NOMO-1 treated with DMSO at 0.1 percent for 48 hours (cell line): ENCODE measurements at regions not wholly inside any gene's neighbourhood (a gene's known extent, or its start where the extent isn't known, plus 50 kb on each side); places are given as distances from the start of the nearest gene placed in this dataset.

Experiments
- DNase-seq: peaks from one replicate; lab custom pipeline; 2025; ENCODE audit not compliant: unreplicated experiment; lab: John Stamatoyannopoulos, UW

DNA sequence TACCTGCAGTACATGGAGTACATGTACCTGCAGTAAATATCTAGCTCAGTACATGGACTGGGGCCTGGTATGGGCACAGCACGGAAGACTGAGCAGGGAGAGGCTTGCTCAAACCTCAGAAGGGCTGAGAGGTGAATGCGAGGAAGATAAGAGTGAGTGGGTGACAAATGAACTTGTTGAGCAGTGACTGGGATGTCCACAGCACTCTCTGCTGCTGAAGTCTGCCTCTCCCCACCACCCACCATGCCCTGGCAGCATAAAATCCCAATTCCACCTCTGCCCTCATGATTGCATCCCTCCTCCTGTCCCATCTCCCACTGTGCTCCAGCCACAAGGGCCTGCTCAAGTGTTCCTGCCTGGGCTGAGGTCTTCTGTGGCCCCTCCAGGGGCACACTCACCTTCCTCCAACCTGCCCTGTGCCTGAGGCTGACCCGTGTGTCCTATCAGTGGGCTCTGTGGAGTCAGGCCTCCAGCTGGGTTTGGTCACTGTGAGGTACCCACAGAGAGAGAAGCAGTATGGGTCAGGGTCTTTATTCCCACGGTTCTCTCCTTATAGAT, 114.2 kb downstream of the FOXD2 start:
- no peak for DNase-seq

DNA sequence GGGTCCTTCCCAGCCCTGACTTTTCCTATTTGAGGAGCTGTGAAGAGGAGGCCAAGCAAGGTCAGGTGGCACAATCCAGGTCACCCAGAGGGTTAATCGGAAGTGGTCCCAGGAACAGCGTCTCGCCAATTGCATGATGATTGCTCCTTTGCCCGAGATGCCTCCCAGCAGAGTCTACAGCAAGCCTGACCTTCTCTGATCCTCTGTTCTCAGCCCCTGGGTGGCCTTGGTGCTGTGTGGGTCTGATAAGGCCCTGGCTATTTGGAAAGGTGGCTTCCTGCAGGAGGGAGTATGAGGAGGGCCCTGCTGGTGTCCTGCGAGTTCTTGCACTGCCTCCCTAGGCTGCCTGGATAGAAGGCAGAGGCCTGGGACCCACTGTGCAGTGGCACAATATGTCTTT, 116.2 kb downstream of the FOXD2 start:
- no peak for DNase-seq

DNA sequence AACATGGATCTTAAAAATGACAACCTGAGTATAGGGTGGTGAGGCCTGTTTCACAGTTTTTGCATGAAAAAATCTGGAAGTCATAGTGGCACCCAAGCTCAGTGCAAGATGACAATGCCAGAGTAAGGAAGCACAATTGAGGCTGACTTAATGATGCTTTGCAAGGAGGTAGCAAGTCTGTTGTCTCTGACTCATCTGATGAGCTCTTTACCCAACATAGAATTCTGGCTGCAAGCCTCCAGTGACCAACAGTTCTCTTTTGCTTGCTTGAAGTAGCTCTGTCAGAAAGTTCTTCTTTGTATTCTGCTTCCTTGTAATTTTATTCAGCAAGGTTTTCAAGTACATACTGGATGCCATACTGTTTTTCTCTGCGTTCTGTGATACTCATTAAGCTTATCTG, 117.1 kb downstream of the FOXD2 start:
- DNase-seq: no peak

DNA sequence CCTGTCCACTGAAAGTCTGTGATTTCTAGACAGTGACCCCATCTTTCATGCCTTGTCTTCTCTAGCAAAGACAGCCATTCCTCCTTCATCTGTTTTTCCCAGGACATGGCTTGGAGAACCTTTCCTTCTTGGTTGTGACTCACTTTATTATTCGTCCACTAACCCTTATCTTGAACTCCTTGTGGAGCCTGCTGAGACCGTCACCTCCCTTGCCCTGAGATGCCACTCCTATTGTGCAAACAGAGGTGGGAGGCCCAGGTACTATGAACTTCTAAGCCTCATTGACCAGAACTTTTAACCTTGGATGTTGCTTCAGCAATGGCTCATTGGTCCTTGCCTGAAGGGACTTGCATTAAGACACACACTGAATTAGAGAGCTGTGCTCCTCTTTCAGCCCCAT, 117.5 kb downstream of the FOXD2 start:
- no peak for DNase-seq

DNA sequence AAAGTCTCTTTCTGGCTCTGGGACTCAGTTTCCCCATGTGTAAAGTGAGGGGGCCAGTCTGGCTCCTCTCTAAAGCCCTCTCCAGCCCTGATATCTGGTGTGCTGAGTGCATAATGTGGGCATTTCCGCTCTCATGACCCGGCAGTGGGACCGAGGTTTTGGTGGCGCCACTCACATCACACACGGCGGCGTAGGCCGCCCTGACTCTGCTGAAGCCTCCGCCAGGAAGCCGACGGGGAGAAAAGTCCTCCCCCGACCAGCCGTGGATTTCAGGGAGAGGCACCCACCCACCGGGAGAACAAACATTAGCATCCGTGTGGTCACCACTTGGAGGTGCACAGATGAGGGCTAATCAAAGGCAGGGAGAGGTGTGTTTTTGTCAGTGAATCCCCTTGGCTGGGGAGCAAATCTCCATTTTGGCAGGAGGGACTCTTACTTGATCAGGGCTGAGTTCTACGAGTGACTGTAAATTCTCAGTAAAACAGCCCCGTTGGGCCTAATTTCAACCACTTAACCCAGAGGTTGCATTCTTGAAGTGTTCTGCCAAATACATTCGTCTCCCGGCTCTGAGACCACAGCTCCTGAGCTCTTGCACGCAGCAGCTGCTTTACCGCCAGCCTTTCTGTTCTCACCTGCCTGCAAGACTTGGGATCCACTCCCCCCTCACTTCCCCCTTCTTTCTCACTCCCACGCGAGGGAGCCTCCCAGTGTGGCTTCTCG, 118.2 kb downstream of the FOXD2 start:
- DNase-seq: no peak

DNA sequence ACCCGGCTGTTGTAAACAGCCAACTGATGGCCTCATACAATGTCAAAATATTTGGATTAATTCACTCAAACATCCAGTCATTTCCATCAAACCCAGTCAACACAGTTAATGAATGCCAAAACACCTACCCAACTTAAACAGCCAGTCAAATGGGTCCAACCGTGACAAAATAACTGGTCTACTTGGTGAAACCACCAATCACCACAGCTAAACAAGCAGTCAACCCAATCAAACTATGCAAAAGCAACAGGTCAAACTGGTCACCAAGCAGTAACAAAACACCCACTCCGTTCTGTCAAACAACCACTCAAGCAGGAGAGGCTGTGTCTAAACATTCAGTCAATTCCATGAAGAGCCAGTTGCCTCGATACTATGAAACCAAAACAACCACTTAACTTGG, 119.2 kb downstream of the FOXD2 start:
- DNase-seq: no peak

DNA sequence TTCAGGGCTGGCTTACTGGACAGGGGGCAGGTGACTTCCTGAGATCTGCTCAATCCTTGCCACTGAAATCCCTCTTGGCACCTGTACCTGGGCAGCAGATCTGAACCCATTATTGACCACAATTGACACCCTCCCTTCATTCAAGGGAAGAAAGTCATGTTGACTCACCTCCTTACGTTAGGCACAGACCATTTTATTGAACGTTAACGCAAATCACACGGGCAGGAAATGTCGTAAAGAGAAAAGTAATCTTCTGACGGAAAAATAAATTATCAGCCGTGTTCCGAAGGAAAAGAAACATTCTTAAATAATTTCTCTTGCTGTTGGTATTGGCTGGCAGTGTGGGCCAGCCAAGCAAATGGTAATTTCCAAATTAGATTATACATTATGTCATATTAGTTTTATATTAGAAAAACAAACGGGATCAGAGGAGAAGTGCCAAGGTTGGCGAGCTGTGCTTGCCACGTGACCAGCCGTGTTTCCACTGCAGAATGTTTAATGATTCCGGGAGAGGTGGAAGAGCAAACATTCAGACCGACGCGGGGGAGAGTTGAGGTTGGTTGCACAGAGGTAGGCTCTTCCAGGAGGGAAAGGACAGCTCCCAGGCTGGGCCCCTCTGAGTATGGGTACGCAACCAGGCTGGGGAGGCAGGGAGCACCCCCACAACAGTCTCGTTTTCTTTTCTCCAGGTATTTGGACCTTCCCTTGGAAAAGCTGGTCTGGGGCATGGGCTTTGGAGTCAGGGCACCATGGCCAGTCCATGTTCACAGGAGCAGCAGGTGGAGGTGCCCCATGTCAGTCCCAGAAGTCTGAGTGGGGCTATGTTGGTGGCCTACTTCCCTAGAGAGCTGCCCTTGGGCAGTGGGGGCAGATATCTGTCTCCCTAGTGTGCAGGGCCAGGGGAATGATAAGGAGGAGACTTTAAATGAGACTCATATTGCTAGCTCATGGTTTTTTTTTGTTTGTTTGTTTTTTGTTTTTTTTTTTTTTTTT, 121.1 kb downstream of the FOXD2 start:
- DNase-seq: no peak

DNA sequence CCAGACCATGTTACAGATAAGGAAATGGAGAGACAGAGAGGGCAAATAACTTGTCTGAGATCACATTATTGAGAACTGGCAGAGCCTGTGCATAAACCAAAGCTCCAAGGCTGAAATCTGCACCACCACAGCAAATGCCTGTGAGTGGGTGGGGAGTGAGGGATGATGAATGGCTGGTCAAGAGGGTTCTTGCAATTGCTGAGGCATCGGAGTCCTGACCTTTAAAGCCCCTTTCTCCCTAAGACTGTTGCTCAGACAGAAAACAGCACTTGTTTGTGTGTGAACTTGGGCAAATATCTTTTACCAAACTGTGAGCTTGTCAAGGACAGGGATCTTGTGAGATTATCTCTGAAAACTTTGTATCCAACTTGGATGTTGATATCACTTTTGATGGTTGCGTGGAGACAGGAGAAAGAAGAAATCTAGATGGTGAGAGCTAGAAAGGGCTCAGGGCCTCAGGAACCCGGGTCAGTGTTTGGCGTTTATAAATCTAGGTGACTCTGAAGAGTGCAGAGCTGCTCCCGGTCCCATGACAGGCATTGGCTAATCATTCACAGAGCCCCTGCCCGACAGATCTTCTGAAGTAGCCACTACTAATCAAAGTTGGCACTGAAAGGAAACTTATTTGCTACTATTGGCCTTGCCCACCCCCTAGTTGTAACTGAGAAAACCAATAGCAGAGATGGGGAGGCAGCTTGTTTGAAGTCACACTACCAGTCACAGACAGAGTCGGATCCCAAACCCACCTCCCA, 122.3 kb downstream of the FOXD2 start:
- no peak for DNase-seq

DNA sequence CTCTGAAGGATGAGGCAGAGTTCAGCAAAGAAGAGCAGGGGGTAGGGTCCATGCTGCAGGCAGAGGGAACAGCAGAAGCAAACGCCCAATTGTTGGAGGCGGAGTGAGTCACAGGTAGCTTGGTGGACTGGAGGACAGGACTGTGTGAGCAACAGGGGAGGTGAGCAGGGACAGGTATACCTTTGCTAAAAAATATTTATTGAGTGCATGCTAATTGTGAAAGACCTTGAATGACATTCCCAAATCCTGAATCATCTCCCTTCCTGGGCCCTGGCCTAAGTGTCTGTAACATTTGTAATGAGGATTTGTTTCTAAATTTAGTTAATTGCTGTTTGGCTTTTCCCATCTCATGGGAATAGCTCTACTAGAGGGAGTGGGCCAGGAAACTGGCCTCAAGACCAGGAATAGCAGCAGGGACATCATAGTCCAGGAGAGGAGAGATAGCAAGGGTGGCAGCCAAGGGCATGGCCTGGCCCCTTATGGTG, 123.7 kb downstream of the FOXD2 start:
- no peak for DNase-seq

DNA sequence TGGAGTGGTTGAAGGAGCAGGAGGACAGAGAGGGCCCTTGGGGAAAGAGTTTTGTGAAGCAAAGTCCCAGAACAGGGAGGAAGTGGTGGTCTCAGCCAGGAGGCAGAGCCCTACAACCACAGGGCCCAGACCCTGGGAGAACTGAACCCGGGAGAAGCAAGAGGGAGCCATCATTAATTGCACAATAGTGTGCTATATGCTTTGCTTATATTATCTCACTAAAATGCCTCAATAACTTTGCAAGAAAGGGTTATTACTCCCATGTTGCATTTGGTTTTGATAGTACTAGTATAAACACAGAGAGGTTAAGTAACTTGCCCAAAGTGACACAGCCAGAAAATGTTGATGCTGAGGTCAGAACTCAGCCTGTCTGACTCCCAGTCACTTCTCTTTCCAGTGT, 124.3 kb downstream of the FOXD2 start:
- DNase-seq: no peak

DNA sequence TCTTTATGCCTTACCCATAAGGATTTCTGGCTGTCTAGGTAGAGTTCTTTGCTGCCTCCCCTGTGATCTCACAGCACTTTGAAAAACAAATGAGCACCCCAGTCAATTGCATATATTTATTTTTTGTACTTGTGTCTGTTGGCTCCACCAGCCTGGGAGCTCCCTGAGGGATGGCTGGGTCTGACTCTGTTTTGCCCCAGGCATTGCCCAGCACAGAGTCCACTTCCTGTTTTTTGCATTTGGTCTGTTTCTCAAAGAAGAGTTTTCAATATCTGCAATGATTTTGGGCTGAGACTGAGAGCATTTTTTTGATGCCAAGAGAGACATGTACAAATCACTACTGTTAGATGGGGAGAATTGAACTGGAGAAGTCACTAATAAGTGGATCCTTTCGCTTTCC, 125.0 kb downstream of the FOXD2 start:
- no peak for DNase-seq

DNA sequence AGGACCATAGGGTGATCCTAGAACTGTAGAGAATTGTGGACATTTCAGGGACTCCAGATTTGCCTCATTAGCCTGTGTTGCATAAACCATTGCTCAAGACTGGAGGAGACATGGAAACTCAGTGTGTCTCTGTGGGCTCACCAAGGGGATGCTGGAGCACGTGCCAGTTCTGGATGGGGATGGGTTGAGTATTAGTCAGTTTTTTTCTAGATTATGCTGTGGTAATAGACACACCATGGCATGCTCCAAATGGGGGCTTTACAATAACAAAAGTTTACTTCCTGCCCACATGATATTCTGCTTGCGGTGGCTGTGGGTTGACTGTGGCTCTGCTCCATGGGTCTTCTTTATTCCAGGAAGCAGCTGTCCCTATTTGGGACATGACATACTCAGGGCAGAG, 125.4 kb downstream of the FOXD2 start:
- DNase-seq: no peak

DNA sequence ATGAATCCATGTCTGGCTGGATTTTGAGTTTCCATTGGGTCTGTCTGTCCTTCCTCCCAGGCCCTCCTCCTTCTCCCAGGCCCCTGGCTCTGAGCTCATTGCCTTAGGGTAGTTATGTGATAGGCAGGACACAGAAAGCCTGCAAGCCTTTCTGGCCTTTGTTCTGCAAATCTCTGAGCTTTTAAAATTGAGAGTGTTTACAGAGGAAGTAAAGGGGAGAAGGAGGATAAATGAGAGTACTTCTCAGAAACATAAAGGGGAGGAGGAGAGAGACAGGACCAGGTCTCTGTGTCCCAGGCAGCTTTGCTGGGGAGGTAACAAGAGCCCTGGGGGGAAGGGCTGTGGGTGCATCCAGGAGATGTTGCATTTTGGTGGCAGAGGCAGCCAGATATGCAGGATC, 126.7 kb downstream of the FOXD2 start:
- DNase-seq: no peak

DNA sequence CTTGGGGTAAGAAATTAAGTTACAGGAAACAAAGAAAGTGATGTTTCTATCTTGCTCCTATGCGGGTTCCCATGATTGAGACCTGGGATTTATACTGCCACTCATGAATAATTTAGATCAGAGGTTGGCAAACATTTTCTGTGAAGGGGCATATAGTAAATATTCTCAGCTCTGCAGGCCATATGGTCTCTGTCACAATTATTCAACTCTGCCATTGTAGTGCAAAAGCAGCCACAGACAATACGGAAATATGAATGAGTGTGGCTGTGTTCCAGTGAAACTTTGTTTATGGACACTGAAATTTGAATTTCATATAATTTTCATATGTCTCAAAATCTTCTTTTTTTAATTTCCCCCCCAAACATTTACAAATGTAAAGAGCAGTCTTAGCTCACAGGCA, 127.2 kb downstream of the FOXD2 start:
- no peak for DNase-seq

DNA sequence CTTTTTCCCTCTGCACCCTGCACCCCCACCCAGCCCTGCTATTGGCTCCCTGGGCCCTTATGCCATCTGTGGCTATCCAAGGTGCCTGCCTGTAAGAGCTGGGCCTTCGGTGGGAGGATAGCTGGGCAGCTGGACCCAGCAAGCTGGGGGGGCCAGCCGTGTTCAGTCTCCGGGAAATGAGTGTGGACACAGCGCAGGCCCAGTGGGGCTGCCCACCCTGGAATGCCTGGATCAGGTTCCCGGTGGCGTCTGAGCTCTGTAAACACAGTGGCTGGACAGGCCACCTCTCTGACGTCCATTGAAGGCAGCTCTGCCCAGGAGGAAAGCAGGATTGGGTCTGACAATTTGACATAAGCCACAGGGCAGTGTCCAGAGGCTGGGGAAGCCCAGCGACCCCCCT, 127.8 kb downstream of the FOXD2 start:
- no peak for DNase-seq

DNA sequence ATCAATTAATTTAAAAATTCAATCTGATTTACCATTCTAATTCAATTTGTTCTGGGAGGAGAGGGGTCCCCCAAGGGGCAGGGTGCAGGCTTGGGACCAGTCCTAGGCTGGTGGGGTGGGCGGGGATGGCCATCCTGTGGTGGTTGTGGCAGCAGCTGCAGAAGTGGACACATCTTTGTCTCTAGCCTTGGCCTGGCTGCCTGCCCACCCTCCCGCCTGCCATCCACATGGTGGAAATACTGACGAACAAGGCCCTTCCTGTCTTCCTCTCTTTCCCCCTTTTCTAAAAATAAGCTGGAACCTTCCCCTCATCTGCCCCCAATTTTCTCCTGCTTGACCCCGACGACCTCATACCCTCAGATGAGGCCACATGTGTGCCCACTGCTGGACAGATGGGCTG, 130.9 kb downstream of the FOXD2 start:
- DNase-seq: no peak

DNA sequence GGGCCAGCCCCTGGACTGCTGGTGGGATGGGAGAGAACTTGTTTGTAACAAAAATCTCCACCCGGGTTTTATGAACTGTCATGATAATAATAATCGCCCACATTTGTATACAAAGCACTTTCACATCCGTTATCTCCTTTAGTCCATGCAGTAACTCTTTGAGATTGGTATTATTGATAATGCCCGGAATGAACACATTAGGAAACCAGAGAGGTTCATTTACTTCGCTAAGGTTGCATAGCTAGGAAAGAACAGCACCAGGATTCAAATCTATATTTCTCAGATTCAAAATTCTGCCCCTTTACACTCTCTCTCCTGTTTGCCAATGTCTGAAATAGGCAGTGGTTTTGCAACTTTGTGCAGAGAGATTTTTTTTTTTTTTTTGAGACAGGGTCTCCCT, 131.4 kb downstream of the FOXD2 start:
- DNase-seq: no peak

DNA sequence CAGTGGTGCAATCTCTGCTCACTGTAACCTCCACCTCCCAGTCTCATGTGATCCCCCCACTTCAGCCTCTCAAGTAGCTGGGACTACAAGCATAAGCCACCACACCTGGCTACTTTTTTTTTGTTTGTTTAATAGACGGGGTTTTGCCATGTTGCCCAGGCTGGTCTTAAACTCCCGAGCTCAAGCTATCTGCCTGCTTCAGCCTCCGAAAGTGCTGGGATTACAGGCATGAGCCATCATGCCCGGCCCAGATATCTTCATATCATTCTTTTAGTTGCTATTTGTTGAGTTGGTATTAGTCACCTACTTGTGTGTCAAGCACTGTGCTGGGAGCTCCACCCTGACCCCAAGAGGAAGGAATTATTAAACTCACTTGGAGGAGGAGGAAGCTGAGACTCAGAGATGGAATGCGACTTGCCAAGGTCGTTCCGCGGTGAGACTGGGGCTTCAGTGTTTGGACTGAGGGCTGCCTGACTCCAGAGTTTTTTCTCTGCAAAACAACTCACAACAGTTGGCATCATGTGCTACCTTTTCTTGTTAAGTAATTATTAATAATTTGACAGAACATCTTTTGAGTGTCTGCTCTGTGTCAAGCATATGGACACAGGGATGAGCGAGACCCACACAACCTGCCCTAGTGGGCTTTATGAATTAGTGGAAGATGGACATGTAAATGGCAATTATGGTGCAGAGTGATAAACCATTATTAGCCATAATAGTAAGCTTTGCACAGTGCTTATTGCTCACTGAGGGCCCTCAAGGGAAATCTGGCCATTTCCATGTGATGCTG, 132.0 kb downstream of the FOXD2 start:
- DNase-seq: no peak

DNA sequence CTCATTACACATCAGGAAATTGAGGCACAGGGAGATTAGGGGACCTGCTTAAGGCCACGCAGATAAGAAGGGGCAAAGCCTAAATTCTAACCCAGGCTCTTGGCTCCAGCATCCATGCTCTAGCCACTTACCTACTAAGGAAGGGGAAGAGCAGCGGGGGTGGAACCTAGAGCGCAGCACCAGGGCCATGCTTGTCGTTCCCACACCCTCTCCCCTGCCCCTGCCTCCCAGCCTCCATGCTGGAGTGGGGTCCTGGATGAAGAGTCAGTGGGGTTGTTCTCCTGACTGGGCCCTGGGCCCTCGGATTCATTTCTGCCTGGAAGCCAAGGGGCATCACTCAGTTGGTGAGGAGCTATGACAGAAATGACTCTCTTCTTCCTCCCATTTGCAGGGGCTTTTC, 133.3 kb downstream of the FOXD2 start:
- DNase-seq: no peak

DNA sequence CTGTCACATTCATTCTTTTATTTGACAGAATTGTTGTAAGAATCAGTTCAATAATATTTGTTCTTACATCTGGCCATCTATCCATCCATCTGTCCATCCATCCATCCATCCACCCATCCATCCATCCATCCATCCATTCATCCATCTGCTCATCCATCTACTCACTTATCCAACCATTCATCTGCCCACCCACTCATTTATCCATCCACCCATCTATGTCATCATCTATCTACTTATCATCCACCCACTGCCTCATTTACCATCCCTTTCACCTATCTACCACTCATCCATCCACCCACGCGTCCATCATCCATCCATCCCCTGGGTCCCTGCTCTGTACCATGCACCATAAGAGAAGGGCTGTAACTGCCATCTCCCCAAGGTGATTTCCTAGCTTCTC, 134.1 kb downstream of the FOXD2 start:
- no peak for DNase-seq
